A549 (cell line): ENCODE measurements at regions not wholly inside any gene's neighbourhood (a gene's known extent, or its start where the extent isn't known, plus 50 kb on each side); places are given as distances from the start of the nearest gene placed in this dataset.
"Not testable (repeated sequence)": the region's sequence is repeated elsewhere in the genome, so short reads cannot be mapped to it uniquely, and the experiment has no call there.

Experiments used
- ATAC-seq, 2 experiments: fragments of 200-7000 bp in 1 of 2; fragments of >200 bp in 1 of 2; cut with Nextera tagmentation in 1 of 2; cut with Tn5 transposase in 1 of 2; 3 replicates each; pipeline versions ENCODE4 v1.8.0 to v1.9.1; 2018 to 2020; ENCODE audit warnings: mild to moderate bottlenecking in 1 of 2, moderate library complexity in 1 of 2
- CTCF ChIA-PET: fragments of 300-600 bp; sonication (Branson Sonifier 250); formaldehyde crosslinking; extraction: SDS; loops from one replicate; lab custom pipeline; 2021; ENCODE audit warnings: antibody characterized with exemption, inconsistent platforms; lab: Yijun Ruan, JAX
- POLR2A ChIA-PET: fragments of 350-600 bp; formaldehyde crosslinking; extraction: SDS; loops from one replicate; lab custom pipeline; 2021; ENCODE audit warnings: antibody characterized with exemption, inconsistent platforms; lab: Yijun Ruan, JAX
- DNase-seq, 2 experiments: peaks; one replicate each; pipeline versions ENCODE4 v3.0.0 to v3.0.0-alpha.2; 2011 to 2016; ENCODE audit warnings: low read depth in 1 of 2, low spot score in 1 of 2
- FAIRE-seq: peaks from 2 replicates; lab custom pipeline; 2011; peaks lifted over from hg19 to GRCh38; lab: Jason Lieb, UNC
- H3K27ac ChIP-seq, 2 experiments: fragments of >200 bp; sonication (Bioruptor Twin); formaldehyde crosslinking; 3 replicates each; pipeline ENCODE4 v1.5.1; 2016 to 2017
- H3K4me1 ChIP-seq: fragments of >200 bp; sonication (Bioruptor Twin); formaldehyde crosslinking; 3 replicates; pipeline ENCODE4 v1.6.1; 2016
- H3K4me2 ChIP-seq: fragments of >200 bp; sonication (Bioruptor Twin); formaldehyde crosslinking; 3 replicates; pipeline ENCODE4 v1.6.1; 2016
- H3K4me3 ChIP-seq: fragments of >200 bp; sonication (Bioruptor Twin); formaldehyde crosslinking; 3 replicates; pipeline ENCODE4 v1.5.1; 2016
- H3K9me3 ChIP-seq: fragments of >200 bp; sonication (Bioruptor Twin); formaldehyde crosslinking; 3 replicates; pipeline ENCODE4 v1.6.1; 2016
- BHLHE40 ChIP-seq: IDR thresholded peaks from 2 replicates; pipeline ENCODE4 v1.6.1; 2012; ENCODE audit warnings: low read depth, low read length, inconsistent platforms
- CHD4 ChIP-seq: fragments of 200-600 bp; sonication (generic); IDR thresholded peaks from 2 replicates; pipeline ENCODE4 v1.6.1; 2016; ENCODE audit warnings: antibody characterized with exemption, mild to moderate bottlenecking, borderline replicate concordance
- EHMT2 ChIP-seq: fragments of 200-600 bp; sonication (generic); IDR thresholded peaks from 2 replicates; pipeline ENCODE4 v1.6.1; 2016; ENCODE audit warnings: antibody characterized with exemption, low read depth, mild to moderate bottlenecking, moderate library complexity
- EP300 ChIP-seq, 2 experiments: fragments of >200 bp; sonication (Bioruptor Twin); formaldehyde crosslinking; IDR thresholded peaks; 2 replicates in 1 of 2; 3 replicates in 1 of 2; pipeline ENCODE4 v1.6.1; 2016 to 2017
- ESRRA ChIP-seq: fragments of 150-350 bp; IDR thresholded peaks from 2 replicates; pipeline ENCODE4 v1.6.1; 2014; ENCODE audit warnings: mild to moderate bottlenecking, low read length, borderline replicate concordance
- FOSL2 ChIP-seq, 2 experiments: fragments of 450-650 bp in 1 of 2; fragments of >200 bp in 1 of 2; sonication (Bioruptor Twin) in 1 of 2; formaldehyde crosslinking; IDR thresholded peaks; 2 replicates each; pipeline versions ENCODE4 v1.5.0 to v1.6.1; 2016 to 2020; ENCODE audit warnings: mild to moderate bottlenecking in 1 of 2, moderate library complexity in 1 of 2
- HOXB13 ChIP-seq: fragments of 250-450 bp; sonication (Bioruptor Pico); IDR thresholded peaks from 2 replicates; pipeline ENCODE4 v1.5.0; 2020; ENCODE audit warnings: low read depth, mild to moderate bottlenecking, moderate library complexity
- HOXB5 ChIP-seq: fragments of 250-450 bp; sonication (Bioruptor Pico); IDR thresholded peaks from 2 replicates; pipeline ENCODE4 v1.5.0; 2020; ENCODE audit warnings: mild to moderate bottlenecking, moderate library complexity
- KDM5A ChIP-seq: fragments of 200-600 bp; sonication (generic); IDR thresholded peaks from 2 replicates; pipeline ENCODE4 v1.6.1; 2016; ENCODE audit warnings: antibody characterized with exemption, mild to moderate bottlenecking
- MAZ ChIP-seq: fragments of 150-350 bp; IDR thresholded peaks from 2 replicates; pipeline ENCODE4 v1.6.1; 2014; ENCODE audit warnings: antibody characterized with exemption, low read depth, low read length, borderline replicate concordance
- RAD21 ChIP-seq, 2 experiments: fragments of >200 bp in 1 of 2; sonication (Bioruptor Twin) in 1 of 2; formaldehyde crosslinking in 1 of 2; IDR thresholded peaks in 1 of 2; conservative IDR thresholded peaks in 1 of 2; 2 replicates in 1 of 2; 3 replicates in 1 of 2; pipeline ENCODE4 v1.6.1; 2012 to 2018; ENCODE audit warnings: inconsistent platforms in 1 of 2
- RCOR1 ChIP-seq: fragments of 150-350 bp; IDR thresholded peaks from 2 replicates; pipeline ENCODE4 v1.6.1; 2014; ENCODE audit warnings: antibody characterized with exemption, low read length, low read depth
- SREBF2 ChIP-seq: fragments of 450-650 bp; IDR thresholded peaks from 2 replicates; pipeline ENCODE4 v1.6.1; 2014; ENCODE audit warnings: mild to moderate bottlenecking, moderate library complexity
- ZFP36 ChIP-seq: fragments of 450-650 bp; IDR thresholded peaks from 2 replicates; pipeline ENCODE4 v1.6.1; 2014; ENCODE audit warnings: borderline replicate concordance; ENCODE audit not compliant: partially characterized antibody
- ZSCAN20 ChIP-seq: fragments of 250-450 bp; sonication (Bioruptor Pico); IDR thresholded peaks from 2 replicates; pipeline ENCODE4 v1.8.0; 2022; ENCODE audit warnings: mild to moderate bottlenecking, moderate library complexity
- WGBS: methylation state at CpG from one replicate; pipeline ENCODE4 v1.1.6; 2017; ENCODE audit errors: missing lambda C conversion rate; 5-methylcytosine and 5-hydroxymethylcytosine counted together
- TF ChIP-seq, protein P1 (sequence below): fragments of >200 bp; sonication (Bioruptor Twin); formaldehyde crosslinking; IDR thresholded peaks from 3 replicates; pipeline ENCODE4 v1.5.1; 2016
- TF ChIP-seq, protein P2 (sequence below): fragments of 450-650 bp; IDR thresholded peaks from 2 replicates; pipeline ENCODE4 v1.6.1; 2014; ENCODE audit warnings: antibody characterized with exemption
- TF ChIP-seq, protein P3 (sequence below): fragments of >200 bp; sonication (Bioruptor Twin); formaldehyde crosslinking; IDR thresholded peaks from 2 replicates; pipeline ENCODE4 v1.6.1; 2016
- TF ChIP-seq, protein P4 (sequence below): IDR thresholded peaks from 2 replicates; pipeline ENCODE4 v1.6.1; 2012; ENCODE audit warnings: low read depth, borderline replicate concordance

DNA sequence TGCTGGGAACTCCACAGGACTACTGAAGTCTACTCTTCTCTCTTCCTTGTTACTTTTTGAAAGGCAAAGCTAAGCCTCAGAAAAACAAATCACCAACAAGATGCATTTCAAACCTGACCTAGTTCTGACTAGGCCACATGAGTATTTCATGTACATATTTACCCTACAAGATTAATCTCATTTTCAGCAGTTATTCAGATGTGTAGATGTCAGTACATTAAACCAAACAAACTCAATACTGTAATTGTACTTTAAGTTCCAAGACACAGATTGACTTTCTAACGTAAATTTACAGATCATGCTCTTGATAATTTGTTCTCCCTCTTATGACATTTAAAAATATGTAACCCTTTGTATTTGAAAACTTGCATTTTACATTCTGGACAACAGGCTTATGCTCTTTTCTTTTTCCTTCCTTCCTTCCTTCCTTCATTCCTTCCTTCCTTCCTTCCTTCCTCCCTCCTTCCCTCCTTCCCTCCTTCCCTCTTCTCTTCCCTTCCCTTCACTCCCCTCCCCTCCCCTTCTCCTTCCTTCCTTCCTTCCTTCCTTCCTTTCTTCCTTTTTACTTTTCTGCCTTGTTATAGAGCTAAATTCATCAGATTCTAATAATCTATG lies 1653.4 kb downstream of the EFNA5 start (continued):
- TF ChIP-seq, protein P1, sequence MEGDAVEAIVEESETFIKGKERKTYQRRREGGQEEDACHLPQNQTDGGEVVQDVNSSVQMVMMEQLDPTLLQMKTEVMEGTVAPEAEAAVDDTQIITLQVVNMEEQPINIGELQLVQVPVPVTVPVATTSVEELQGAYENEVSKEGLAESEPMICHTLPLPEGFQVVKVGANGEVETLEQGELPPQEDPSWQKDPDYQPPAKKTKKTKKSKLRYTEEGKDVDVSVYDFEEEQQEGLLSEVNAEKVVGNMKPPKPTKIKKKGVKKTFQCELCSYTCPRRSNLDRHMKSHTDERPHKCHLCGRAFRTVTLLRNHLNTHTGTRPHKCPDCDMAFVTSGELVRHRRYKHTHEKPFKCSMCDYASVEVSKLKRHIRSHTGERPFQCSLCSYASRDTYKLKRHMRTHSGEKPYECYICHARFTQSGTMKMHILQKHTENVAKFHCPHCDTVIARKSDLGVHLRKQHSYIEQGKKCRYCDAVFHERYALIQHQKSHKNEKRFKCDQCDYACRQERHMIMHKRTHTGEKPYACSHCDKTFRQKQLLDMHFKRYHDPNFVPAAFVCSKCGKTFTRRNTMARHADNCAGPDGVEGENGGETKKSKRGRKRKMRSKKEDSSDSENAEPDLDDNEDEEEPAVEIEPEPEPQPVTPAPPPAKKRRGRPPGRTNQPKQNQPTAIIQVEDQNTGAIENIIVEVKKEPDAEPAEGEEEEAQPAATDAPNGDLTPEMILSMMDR, result no peak
- no peak for TF ChIP-seq EHMT2
- TF ChIP-seq HOXB13, result no peak

DNA sequence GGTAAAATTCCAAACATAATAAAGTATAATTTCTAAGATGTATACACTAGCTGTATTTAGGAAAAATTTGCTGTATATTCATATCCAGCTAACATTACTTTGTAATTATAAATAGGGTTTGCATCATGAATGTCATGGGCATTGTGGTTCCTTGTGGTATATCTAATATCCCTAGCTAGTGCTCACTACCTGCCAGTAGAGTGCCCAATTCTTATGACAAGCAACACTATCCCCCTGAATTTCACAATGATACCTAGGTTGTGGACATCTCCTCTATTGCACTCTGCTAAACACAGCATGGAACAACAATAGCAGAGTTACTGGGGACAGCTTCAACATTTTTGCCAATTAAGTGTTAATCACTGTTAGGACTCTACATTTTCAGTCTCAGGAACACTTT lies 1656.5 kb downstream of the EFNA5 start:
- POLR2A ChIA-PET, result no interaction called here
- DNase-seq, result no peak
- no peak for ATAC-seq
- H3K9me3 ChIP-seq, result no peaks in the 10 kb centered on the region
- CTCF ChIA-PET, result no interaction called here
- H3K4me2 ChIP-seq, result no peak overlapping the region
- H3K27ac ChIP-seq, result no peak overlapping the region
- TF ChIP-seq CHD4, result no peak
- TF ChIP-seq ZFP36, result no peak
- no peak for TF ChIP-seq RAD21 (conservative IDR thresholded peaks at IDR 0.05 in 1 of 2, IDR thresholded peaks at IDR 0.05 in 1 of 2)
- no peak overlapping the region for H3K4me3 ChIP-seq
- H3K4me1 ChIP-seq, result no peaks in the 10 kb centered on the region
- FAIRE-seq, result no peak

DNA sequence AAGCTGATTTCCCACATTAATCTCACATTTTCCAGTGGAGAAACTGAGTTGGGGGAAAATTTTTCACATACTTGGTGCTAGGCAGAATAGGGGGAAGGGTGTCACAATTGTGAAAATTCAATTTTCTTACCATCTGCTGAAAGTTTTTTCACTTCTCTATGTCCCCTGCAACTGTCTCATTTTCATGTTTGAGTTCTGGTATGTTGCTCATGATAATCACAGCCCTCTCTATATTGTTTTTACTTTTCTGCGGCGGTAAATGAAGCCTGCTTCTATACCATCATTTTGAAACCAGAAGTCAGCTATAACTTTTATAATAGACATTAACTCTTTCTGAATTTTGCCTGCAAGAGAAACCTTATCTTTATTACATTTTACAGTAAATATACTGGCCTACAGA lies 1664.5 kb downstream of the EFNA5 start:
- ChIA-PET CTCF (no interaction called here), POLR2A (no interaction called here)
- Histone ChIP-seq H3K4me2 (no peak overlapping the region), H3K9me3 (no peaks in the 10 kb centered on the region), H3K4me1 (no peaks in the 10 kb centered on the region), H3K27ac (no peak overlapping the region), H3K4me3 (no peak overlapping the region)
- no peak for TF ChIP-seq ESRRA
- TF ChIP-seq, protein P2, sequence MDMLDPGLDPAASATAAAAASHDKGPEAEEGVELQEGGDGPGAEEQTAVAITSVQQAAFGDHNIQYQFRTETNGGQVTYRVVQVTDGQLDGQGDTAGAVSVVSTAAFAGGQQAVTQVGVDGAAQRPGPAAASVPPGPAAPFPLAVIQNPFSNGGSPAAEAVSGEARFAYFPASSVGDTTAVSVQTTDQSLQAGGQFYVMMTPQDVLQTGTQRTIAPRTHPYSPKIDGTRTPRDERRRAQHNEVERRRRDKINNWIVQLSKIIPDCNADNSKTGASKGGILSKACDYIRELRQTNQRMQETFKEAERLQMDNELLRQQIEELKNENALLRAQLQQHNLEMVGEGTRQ, result no peak
- TF ChIP-seq ZFP36, result no peak
- TF ChIP-seq RCOR1, result no peak
- ATAC-seq, result no peak
- DNase-seq, result no peak
- WGBS, result 91% methylated on average over 2 of the region's 2 CpGs
- FAIRE-seq, result no peak

DNA sequence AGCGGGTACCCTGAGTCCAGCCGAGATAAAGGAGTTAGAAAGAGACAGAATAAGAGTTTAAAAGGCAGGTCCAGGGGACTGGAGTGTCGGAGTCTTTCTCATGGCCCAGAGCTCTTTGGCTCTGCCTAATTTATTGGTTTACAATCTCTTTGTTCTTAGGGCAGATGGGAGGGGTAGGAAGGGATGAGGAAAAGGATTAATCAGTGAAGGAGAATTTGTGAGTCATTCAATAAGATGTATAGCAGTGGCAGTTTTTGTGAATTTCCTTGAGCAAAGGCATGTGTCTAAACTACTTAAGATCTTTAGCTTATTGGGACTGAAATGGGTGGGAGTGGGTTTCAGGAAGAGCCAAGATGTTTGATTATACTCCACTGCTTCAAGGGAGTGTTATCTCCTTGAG lies 1671.7 kb downstream of the EFNA5 start:
- H3K9me3 ChIP-seq, CTCF ChIA-PET, H3K4me2 ChIP-seq, DNase-seq, H3K4me3 ChIP-seq, H3K4me1 ChIP-seq, FAIRE-seq, H3K27ac ChIP-seq, POLR2A ChIA-PET, ATAC-seq: not testable (repeated sequence)
- 58% methylated on average over 3 of the region's 3 CpGs for WGBS

DNA sequence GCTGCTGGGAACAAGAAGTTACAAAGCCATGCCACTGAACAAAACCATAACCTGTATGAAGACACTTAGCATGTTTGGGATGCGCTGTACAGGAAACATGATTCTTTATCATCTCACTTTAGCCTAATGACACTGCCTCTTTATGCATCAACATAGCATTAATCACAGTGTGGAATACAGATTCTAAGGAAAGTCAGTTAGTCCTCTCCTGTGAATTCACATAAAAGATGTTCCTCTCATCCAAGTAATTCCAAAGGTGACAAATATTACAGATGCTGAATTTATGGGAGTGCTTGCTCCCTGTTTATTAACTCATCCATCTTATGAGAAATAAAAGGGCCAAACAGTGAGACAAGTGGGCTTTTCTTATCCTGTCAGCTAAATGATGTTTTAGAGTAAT lies 1677.7 kb downstream of the EFNA5 start:
- DNase-seq (no peak), ATAC-seq (no peak), FAIRE-seq (no peak)
- WGBS, result 80% methylated on average over 1 of the region's 1 CpG
- Histone ChIP-seq H3K4me2 (no peak overlapping the region), H3K9me3 (no peaks in the 10 kb centered on the region), H3K27ac (no peak overlapping the region), H3K4me3 (no peak overlapping the region), H3K4me1 (no peaks in the 10 kb centered on the region)
- ChIA-PET POLR2A (no interaction called here), CTCF (no interaction called here)
- TF ChIP-seq ZFP36 (no peak), HOXB5 (CRISPR knock-in tag) (no peak), SREBF2 (no peak), FOSL2 (IDR thresholded peaks at IDR 0.05) (no peak), FOSL2 (CRISPR knock-in tag; IDR thresholded peaks at IDR 0.05) (no peak), ZSCAN20 (CRISPR knock-in tag) (no peak), EP300 (IDR thresholded peaks at IDR 0.05) (no peak), KDM5A (no peak), MAZ (no peak), CHD4 (no peak), BHLHE40 (no peak)
- TF ChIP-seq, protein P3, sequence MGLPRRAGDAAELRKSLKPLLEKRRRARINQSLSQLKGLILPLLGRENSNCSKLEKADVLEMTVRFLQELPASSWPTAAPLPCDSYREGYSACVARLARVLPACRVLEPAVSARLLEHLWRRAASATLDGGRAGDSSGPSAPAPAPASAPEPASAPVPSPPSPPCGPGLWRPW, result no peak
- TF ChIP-seq, protein P4, sequence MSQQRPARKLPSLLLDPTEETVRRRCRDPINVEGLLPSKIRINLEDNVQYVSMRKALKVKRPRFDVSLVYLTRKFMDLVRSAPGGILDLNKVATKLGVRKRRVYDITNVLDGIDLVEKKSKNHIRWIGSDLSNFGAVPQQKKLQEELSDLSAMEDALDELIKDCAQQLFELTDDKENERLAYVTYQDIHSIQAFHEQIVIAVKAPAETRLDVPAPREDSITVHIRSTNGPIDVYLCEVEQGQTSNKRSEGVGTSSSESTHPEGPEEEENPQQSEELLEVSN, result no peak
